Upper lobe of left lung (tissue), 6 donors: ENCODE measurements at regions not wholly inside any gene's neighbourhood (a gene's known extent, or its start where the extent isn't known, plus 50 kb on each side); places are given as distances from the start of the nearest gene placed in this dataset.

Source experiments
- ATAC-seq, 2 donors: fragments of 200-7000 bp; cut with Tn5 transposase; one replicate each; pipeline ENCODE4 v1.9.1; 2022; ENCODE audit warnings: mild to moderate bottlenecking in 2 of 2, moderate library complexity in 2 of 2; ENCODE audit not compliant: low FRiP score in 2 of 2
- DNase-seq, 2 donors: peaks; one replicate each; pipeline ENCODE4 v3.0.0-alpha.2; 2019 to 2020
- H3K27ac ChIP-seq, 4 donors: fragments of 200-600 bp; sonication (generic); one replicate each; pipeline ENCODE4 v1.5.1; 2016 to 2019
- H3K27me3 ChIP-seq, 4 donors: fragments of 200-600 bp; sonication (generic); one replicate each; pipeline ENCODE4 v1.5.1; 2017 to 2019
- H3K36me3 ChIP-seq, 4 donors: fragments of 200-600 bp; sonication (generic); one replicate each; pipeline ENCODE4 v1.5.1; 2016 to 2019
- H3K4me1 ChIP-seq, 4 donors: fragments of 200-600 bp; sonication (generic); one replicate each; pipeline ENCODE4 v1.5.1; 2018 to 2019
- H3K4me3 ChIP-seq, 4 donors: fragments of 200-600 bp; sonication (generic); one replicate each; pipeline ENCODE4 v1.5.1; 2017 to 2019; ENCODE audit warnings: mild to moderate bottlenecking in 2 of 4, moderate library complexity in 1 of 4
- H3K9me3 ChIP-seq, 4 donors: fragments of 200-600 bp; sonication (generic); one replicate each; pipeline ENCODE4 v1.5.1; 2018 to 2019
- CTCF ChIP-seq, 6 experiments: fragments of 450-650 bp in 4 of 6; fragments of 200-600 bp in 2 of 6; sonication (generic) in 2 of 6; IDR thresholded peaks; one replicate each; pipeline ENCODE4 v1.5.1; 2016 to 2019; ENCODE audit warnings: antibody characterized with exemption in 6 of 6
- EP300 ChIP-seq, 4 donors: sonication (generic); formaldehyde crosslinking; IDR thresholded peaks; one replicate each; pipeline ENCODE4 v1.5.1; 2017; ENCODE audit warnings: antibody characterized with exemption in 4 of 4, control low read depth in 2 of 4
- POLR2A ChIP-seq, 4 donors: fragments of 450-650 bp; IDR thresholded peaks; one replicate each; pipeline ENCODE4 v1.5.1; 2016 to 2017; ENCODE audit warnings: antibody characterized with exemption in 4 of 4, mild to moderate bottlenecking in 2 of 4
- POLR2AphosphoS5 ChIP-seq, 2 donors: sonication (generic); formaldehyde crosslinking; IDR thresholded peaks; one replicate each; pipeline ENCODE4 v1.5.1; 2017; ENCODE audit warnings: antibody characterized with exemption in 2 of 2
- WGBS, 2 donors: methylation state at CpG; one replicate each; pipeline ENCODE4 v1.1.5; 2017 to 2018; 5-methylcytosine and 5-hydroxymethylcytosine counted together
- donor health status: DM: no; HTN: no; CAD: no; lungs with moderate emphysema.
- donor health status: DM: no; HTN: yes; CAD: no; lungs with severe emphysema.

- DNase-seq, result peak in 1 of 2 donors; percentile 54
- TF ChIP-seq POLR2A (IDR thresholded peaks at IDR 0.05) (no peak), POLR2AphosphoS5 (IDR thresholded peaks at IDR 0.05) (no peak), CTCF (IDR thresholded peaks at IDR 0.05) (no peak), EP300 (IDR thresholded peaks at IDR 0.05) (no peak)
Measured at GRCh38 chr4:3700736-3701135, 65.4 kb upstream of the ADRA2C start.

GRCh38 chr4:3700223-3700622, 66.0 kb upstream of the ADRA2C start:
- ATAC-seq (no peak), DNase-seq (peak in 1 of 2 donors; percentile 40)
- TF ChIP-seq POLR2AphosphoS5 (IDR thresholded peaks at IDR 0.05) (no peak), EP300 (IDR thresholded peaks at IDR 0.05) (no peak), CTCF (IDR thresholded peaks at IDR 0.05) (no peak), POLR2A (IDR thresholded peaks at IDR 0.05) (no peak)
- H3K27ac ChIP-seq, result no peak overlapping the region
- no peaks in the 10 kb centered on the region for H3K36me3 ChIP-seq
- H3K9me3 ChIP-seq, result peaks cover 0 to 19% (median 3%) of the 10 kb centered on the region in 4 donors
- H3K27me3 ChIP-seq, result peaks cover 0 to 23% (median 6%) of the 10 kb centered on the region in 4 donors
- no peaks in the 10 kb centered on the region for H3K4me1 ChIP-seq
- WGBS, 2 donors, result 55 to 79% methylated on average over 6 of the region's 6 CpGs
- H3K4me3 ChIP-seq, result no peak overlapping the region

More at GRCh38 chr4:3700736-3701135, 65.4 kb upstream of the ADRA2C start:
- WGBS, 2 donors, result 90 to 93% methylated on average over 7 to 10 of the region's 10 CpGs
- no peaks in the 10 kb centered on the region for H3K4me1 ChIP-seq
- H3K27ac ChIP-seq, result no peak overlapping the region
- peaks cover 0 to 19% (median 3%) of the 10 kb centered on the region in 4 donors for H3K9me3 ChIP-seq
- H3K27me3 ChIP-seq, result peaks cover 0 to 23% (median 6%) of the 10 kb centered on the region in 4 donors
- no peak overlapping the region for H3K4me3 ChIP-seq
- H3K36me3 ChIP-seq, result no peaks in the 10 kb centered on the region
- ATAC-seq, result no peak

GRCh38 chr4:3699678-3700077, 66.5 kb upstream of the ADRA2C start:
- H3K9me3 ChIP-seq, result peaks cover 0 to 19% (median 3%) of the 10 kb centered on the region in 4 donors
- TF ChIP-seq EP300 (IDR thresholded peaks at IDR 0.05), result no peak
- no peak for ATAC-seq
- no peaks in the 10 kb centered on the region for H3K4me1 ChIP-seq
- peaks cover 0 to 23% (median 6%) of the 10 kb centered on the region in 4 donors for H3K27me3 ChIP-seq
- no peak overlapping the region for H3K27ac ChIP-seq
- no peaks in the 10 kb centered on the region for H3K36me3 ChIP-seq
- no peak overlapping the region for H3K4me3 ChIP-seq
- peak in 1 of 2 donors; percentile 61 for DNase-seq
- WGBS, 2 donors, result 73 to 74% methylated on average over 8 to 13 of the region's 13 CpGs

GRCh38 chr4:3699261-3699660, 66.9 kb upstream of the ADRA2C start:
- no peak overlapping the region for H3K4me3 ChIP-seq
- peaks cover 0 to 23% (median 6%) of the 10 kb centered on the region in 4 donors for H3K27me3 ChIP-seq
- H3K4me1 ChIP-seq, result no peaks in the 10 kb centered on the region
- H3K9me3 ChIP-seq, result peaks cover 0 to 19% (median 3%) of the 10 kb centered on the region in 4 donors
- 68 to 81% methylated on average over 6 of the region's 6 CpGs for WGBS, 2 donors
- no peak for TF ChIP-seq POLR2AphosphoS5 (IDR thresholded peaks at IDR 0.05)
- TF ChIP-seq CTCF (IDR thresholded peaks at IDR 0.05), result no peak
- TF ChIP-seq POLR2A (IDR thresholded peaks at IDR 0.05), result no peak
- no peak for TF ChIP-seq EP300 (IDR thresholded peaks at IDR 0.05)
- no peaks in the 10 kb centered on the region for H3K36me3 ChIP-seq
- ATAC-seq, result no peak
- no peak overlapping the region for H3K27ac ChIP-seq
- DNase-seq, result peak in 1 of 2 donors; percentile 44

GRCh38 chr4:3697033-3697432, 69.2 kb upstream of the ADRA2C start:
- peaks cover 0 to 19% (median 3%) of the 10 kb centered on the region in 4 donors for H3K9me3 ChIP-seq
- H3K36me3 ChIP-seq, result no peaks in the 10 kb centered on the region
- H3K4me1 ChIP-seq, result no peaks in the 10 kb centered on the region
- 95 to 100% methylated on average over 1 of the region's 1 CpG for WGBS, 2 donors
- DNase-seq (no peak), ATAC-seq (no peak)
- H3K27me3 ChIP-seq, result peaks cover 0 to 6% (median under 1%) of the 10 kb centered on the region in 4 donors
- H3K4me3 ChIP-seq, result no peak overlapping the region
- no peak overlapping the region for H3K27ac ChIP-seq
- TF ChIP-seq CTCF (IDR thresholded peaks at IDR 0.05) (no peak), EP300 (IDR thresholded peaks at IDR 0.05) (no peak), POLR2A (IDR thresholded peaks at IDR 0.05) (no peak), POLR2AphosphoS5 (IDR thresholded peaks at IDR 0.05) (no peak)
